MM.1S (cell line): ENCODE measurements at regions not wholly inside any gene's neighbourhood (a gene's known extent, or its start where the extent isn't known, plus 50 kb on each side); places are given as distances from the start of the nearest gene placed in this dataset.

ENCODE experiments used
- CTCF ChIP-seq: fragments of 300-600 bp; sonication (generic); IDR thresholded peaks from 2 replicates; pipeline ENCODE4 v1.5.1; 2016; ENCODE audit warnings: antibody characterized with exemption, low read length, mixed read lengths
- EZH2phosphoT487 ChIP-seq: fragments of 300-600 bp; sonication (generic); IDR thresholded peaks from 2 replicates; pipeline ENCODE4 v1.6.1; 2018; ENCODE audit warnings: antibody characterized with exemption, low read length

GRCh38 chr10:80966326-80966986 lies 428.8 kb downstream of the SH2D4B start:
- TF ChIP-seq EZH2phosphoT487 (no peak), CTCF (no peak)
